ENCODE measurements at regions not wholly inside any gene's neighbourhood (a gene's known extent, or its start where the extent isn't known, plus 50 kb on each side); places are given as distances from the start of the nearest gene placed in this dataset.

- Histone ChIP-seq H3K4me3 (ENCODE audit: low read depth, low read length) (no peak overlapping the region), H3K4me1 (ENCODE audit: control insufficient read depth, insufficient read depth, low read length) (peaks cover 1% of the 10 kb centered on the region; the same call in 1 of the 2 replicates), H3K9me3 (ENCODE audit: control insufficient read depth, insufficient read depth, low read depth, low read length) (no peaks in the 10 kb centered on the region), H3K36me3 (ENCODE audit: control insufficient read depth in 2 of 2, insufficient read depth in 1 of 2, low read length in 2 of 2) (no peaks in the 10 kb centered on the region), H3K27ac (ENCODE audit: extremely low read depth, low read depth, low read length) (no peak overlapping the region)
- TF ChIP-seq ZNF37A (tag by site-specific recombination; IDR thresholded peaks at IDR 0.05) (no peak), ZNF623 (tag by site-specific recombination; IDR thresholded peaks at IDR 0.05) (no peak), ZFP37 (tag by site-specific recombination; IDR thresholded peaks at IDR 0.05) (no peak), HOXA7 (CRISPR knock-in tag; IDR thresholded peaks at IDR 0.05; ENCODE audit: borderline replicate concordance) (no peak)
- ChIA-PET POLR2A (no interaction called here), CTCF (interaction anchor here (0.5 kb wide), 1 partner anchor 44 kb away, joined by 4 read pairs; no protein-coding TSS in a partner anchor)
These were observed 358.9 kb downstream of the ZEB2 start for GRCh38 chr2:144161061-144161460.

GRCh38 chr2:144159240-144159639 lies 360.7 kb downstream of the ZEB2 start:
- H3K9me3 ChIP-seq (ENCODE audit: control insufficient read depth, insufficient read depth, low read depth, low read length) = no peaks in the 10 kb centered on the region
- peaks cover 4% of the 10 kb centered on the region; the same call in 1 of the 2 replicates for H3K4me1 ChIP-seq (ENCODE audit: control insufficient read depth, insufficient read depth, low read length)
- H3K27ac ChIP-seq (ENCODE audit: extremely low read depth, low read depth, low read length) = no peak overlapping the region
- TF ChIP-seq ZNF133 (tag by site-specific recombination; IDR thresholded peaks at IDR 0.05) = no peak
- TF ChIP-seq OSR2 (tag by site-specific recombination; IDR thresholded peaks at IDR 0.05) = no peak
- TF ChIP-seq YY1 (tag by site-specific recombination; IDR thresholded peaks at IDR 0.05) = no peak
- TF ChIP-seq ZNF701 (tag by site-specific recombination; IDR thresholded peaks at IDR 0.05) = no peak
- H3K4me3 ChIP-seq (ENCODE audit: low read depth, low read length) = no peak overlapping the region
- ChIA-PET POLR2A (no interaction called here), CTCF (interaction anchor here (1.1 to 1.6 kb wide), 3 partner anchors 14 to 269 kb away, joined by 3 to 5 read pairs (median 3); no protein-coding TSS in a partner anchor)
- no peaks in the 10 kb centered on the region for H3K36me3 ChIP-seq (ENCODE audit: control insufficient read depth in 2 of 2, insufficient read depth in 1 of 2, low read length in 2 of 2)

- no peak overlapping the region for H3K4me3 ChIP-seq (ENCODE audit: low read depth, low read length)
- H3K4me1 ChIP-seq (ENCODE audit: control insufficient read depth, insufficient read depth, low read length) = peaks cover 4% of the 10 kb centered on the region; the same call in 1 of the 2 replicates
- TF ChIP-seq ZNF292 (tag by site-specific recombination; IDR thresholded peaks at IDR 0.05; ENCODE audit: borderline replicate concordance, low read depth) = no peak
- TF ChIP-seq ZNF549 (tag by site-specific recombination; IDR thresholded peaks at IDR 0.05) = no peak
- no peak for TF ChIP-seq ZBTB10 (tag by site-specific recombination; IDR thresholded peaks at IDR 0.05)
- no peak for TF ChIP-seq ZNF629 (tag by site-specific recombination; IDR thresholded peaks at IDR 0.05)
- no peak for TF ChIP-seq ZNF112 (tag by site-specific recombination; IDR thresholded peaks at IDR 0.05)
- no peak for TF ChIP-seq SALL2 (tag by site-specific recombination; IDR thresholded peaks at IDR 0.05; ENCODE audit: borderline replicate concordance)
- no peak for TF ChIP-seq ZNF202 (tag by site-specific recombination; IDR thresholded peaks at IDR 0.05; ENCODE audit: borderline replicate concordance)
- TF ChIP-seq PRDM4 (tag by site-specific recombination; IDR thresholded peaks at IDR 0.05) = no peak
- no peak for TF ChIP-seq ZNF513 (tag by site-specific recombination; IDR thresholded peaks at IDR 0.05)
- TF ChIP-seq ZBTB21 (tag by site-specific recombination; IDR thresholded peaks at IDR 0.05) = no peak
- TF ChIP-seq ZNF521 (tag by site-specific recombination; IDR thresholded peaks at IDR 0.05) = no peak
- TF ChIP-seq ZNF280C (tag by site-specific recombination; IDR thresholded peaks at IDR 0.05) = no peak
- no peak for TF ChIP-seq ZNF76 (tag by site-specific recombination; IDR thresholded peaks at IDR 0.05; ENCODE audit: borderline replicate concordance, low read depth)
- no peak for TF ChIP-seq SCRT2 (tag by site-specific recombination; IDR thresholded peaks at IDR 0.05)
- no peak for TF ChIP-seq ZNF350 (tag by site-specific recombination; IDR thresholded peaks at IDR 0.05)
- TF ChIP-seq ZNF768 (tag by site-specific recombination; IDR thresholded peaks at IDR 0.05) = no peak
- H3K9me3 ChIP-seq (ENCODE audit: control insufficient read depth, insufficient read depth, low read depth, low read length) = no peaks in the 10 kb centered on the region
- POLR2A ChIA-PET = no interaction called here
- CTCF ChIA-PET = no interaction called here
- H3K36me3 ChIP-seq (ENCODE audit: control insufficient read depth in 2 of 2, insufficient read depth in 1 of 2, low read length in 2 of 2) = no peaks in the 10 kb centered on the region
- no peak overlapping the region for H3K27ac ChIP-seq (ENCODE audit: extremely low read depth, low read depth, low read length)
These were observed 361.8 kb downstream of the ZEB2 start for GRCh38 chr2:144158096-144158495.
